B cell (primary cell): ENCODE measurements at regions not wholly inside any gene's neighbourhood (a gene's known extent, or its start where the extent isn't known, plus 50 kb on each side); places are given as distances from the start of the nearest gene placed in this dataset.

Experiments
- CTCF ChIP-seq: fragments of 200-600 bp; IDR thresholded peaks from one replicate; pipeline ENCODE4 v1.8.0; 2022; ENCODE audit warnings: antibody characterized with exemption, mild to moderate bottlenecking
- EZH2 ChIP-seq: IDR thresholded peaks from 2 replicates; pipeline ENCODE4 v1.6.1; 2012; ENCODE audit warnings: borderline replicate concordance, low read depth, mild to moderate bottlenecking, moderate library complexity, low read length; ENCODE audit not compliant: insufficient read depth, poor library complexity, severe bottlenecking

- TF ChIP-seq CTCF (no peak), EZH2 (no peak)
These were observed 172.3 kb downstream of the S1PR1 start for GRCh38 chr1:101409102-101409501.
